ENCODE measurements at regions not wholly inside any gene's neighbourhood (a gene's known extent, or its start where the extent isn't known, plus 50 kb on each side); places are given as distances from the start of the nearest gene placed in this dataset.

DNA sequence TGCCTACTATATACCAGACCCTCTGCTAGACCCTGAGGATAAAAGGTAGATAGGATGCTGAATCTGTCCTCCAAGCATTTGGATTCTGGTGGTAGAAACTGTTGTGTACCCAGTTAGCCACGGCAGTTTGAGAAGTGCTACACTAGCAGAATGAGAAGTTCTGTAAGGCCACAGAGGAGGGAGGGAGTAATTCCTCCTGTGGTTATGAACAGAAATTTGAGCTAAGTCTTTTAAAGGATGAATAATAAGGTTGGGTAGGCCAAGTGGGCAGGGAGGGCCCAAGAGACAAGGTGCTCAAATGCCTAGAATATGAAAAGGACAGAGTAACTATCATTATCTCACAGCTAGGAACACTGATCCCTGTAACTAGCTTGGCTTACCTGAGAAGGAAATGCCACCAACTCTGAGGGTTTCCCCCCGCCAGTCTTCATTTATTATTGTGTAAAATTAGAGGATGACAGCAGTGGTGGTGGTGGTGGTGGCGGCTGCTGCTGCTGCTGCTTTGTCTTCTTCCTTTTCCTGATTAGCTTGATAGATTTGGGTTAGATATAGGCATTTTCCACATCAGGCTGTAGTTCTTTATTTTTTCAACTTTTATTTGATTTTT, 243.3 kb downstream of the PRL start:
- TF ChIP-seq EZH2phosphoT487 (IDR thresholded peaks at IDR 0.05; ENCODE audit: insufficient read depth, low read depth), result no peak
- TF ChIP-seq EZH2 (IDR thresholded peaks at IDR 0.05; ENCODE audit: insufficient read depth, poor library complexity, severe bottlenecking), result no peak
